OCI-LY3 (cell line): ENCODE measurements at regions not wholly inside any gene's neighbourhood (a gene's known extent, or its start where the extent isn't known, plus 50 kb on each side); places are given as distances from the start of the nearest gene placed in this dataset.

Experiments
- CTCF ChIP-seq: fragments of 200-600, 300-600 bp; sonication (generic); IDR thresholded peaks from 2 replicates; pipeline ENCODE4 v1.5.1; 2014; ENCODE audit warnings: antibody characterized with exemption, low read length, low read depth
- EZH2phosphoT487 ChIP-seq: fragments of 200-600 bp; shearing (Covaris generic); IDR thresholded peaks from 2 replicates; pipeline ENCODE4 v1.6.1; 2018; ENCODE audit warnings: antibody characterized with exemption, mixed run types, low read depth

GRCh38 chr12:5154091-5154490 lies 110.4 kb downstream of the KCNA5 start:
- TF ChIP-seq CTCF (no peak), EZH2phosphoT487 (no peak)
